ENCODE measurements at regions not wholly inside any gene's neighbourhood (a gene's known extent, or its start where the extent isn't known, plus 50 kb on each side); places are given as distances from the start of the nearest gene placed in this dataset.

GRCh38 chr9:75612754-75613153 lies 277.7 kb upstream of the PCSK5 start:
- Mint-ChIP-seq H3K4me1 (peaks cover 56% of the 10 kb centered on the region), H3K27ac (no peak overlapping the region), H3K4me3 (no peak overlapping the region), H3K9me3 (no peaks in the 10 kb centered on the region), H3K36me3 (ENCODE audit: low read depth) (no peaks in the 10 kb centered on the region), H3K27me3 (ENCODE audit: low read depth, poor library complexity) (no peaks in the 10 kb centered on the region)
- no peak for DNase-seq
- no peak for TF ChIP-seq CTCF (IDR thresholded peaks at IDR 0.05)

GRCh38 chr9:75615284-75615683 lies 275.2 kb upstream of the PCSK5 start:
- Mint-ChIP-seq H3K36me3 (ENCODE audit: low read depth) (peaks cover 4% of the 10 kb centered on the region), H3K9me3 (peaks cover 10% of the 10 kb centered on the region), H3K4me1 (peaks cover 57% of the 10 kb centered on the region), H3K4me3 (peak overlapping the region; percentile 5), H3K27me3 (ENCODE audit: low read depth, poor library complexity) (no peaks in the 10 kb centered on the region), H3K27ac (peak overlapping the region; percentile 7)
- DNase-seq, result no peak
- no peak for TF ChIP-seq CTCF (IDR thresholded peaks at IDR 0.05)

- peak overlapping the region; percentile 87 for H3K27ac Mint-ChIP-seq
- H3K9me3 Mint-ChIP-seq, result peaks cover 16% of the 10 kb centered on the region
- H3K4me3 Mint-ChIP-seq, result peak overlapping the region; percentile 12
- peaks cover 50% of the 10 kb centered on the region for H3K4me1 Mint-ChIP-seq
- no peak for TF ChIP-seq CTCF (IDR thresholded peaks at IDR 0.05)
- peaks cover 4% of the 10 kb centered on the region for H3K36me3 Mint-ChIP-seq (ENCODE audit: low read depth)
- DNase-seq, result no peak
- H3K27me3 Mint-ChIP-seq (ENCODE audit: low read depth, poor library complexity), result no peaks in the 10 kb centered on the region
Observed at GRCh38 chr9:75616052-75616451, 274.4 kb upstream of the PCSK5 start.

GRCh38 chr9:75616841-75617566 lies 273.5 kb upstream of the PCSK5 start:
- Mint-ChIP-seq H3K27me3 (ENCODE audit: low read depth, poor library complexity) (no peaks in the 10 kb centered on the region), H3K9me3 (peaks cover 26% of the 10 kb centered on the region), H3K36me3 (ENCODE audit: low read depth) (peaks cover 7% of the 10 kb centered on the region)

GRCh38 chr9:75623462-75623861 lies 267.0 kb upstream of the PCSK5 start:
- Mint-ChIP-seq H3K27me3 (ENCODE audit: low read depth, poor library complexity) (no peaks in the 10 kb centered on the region), H3K4me3 (no peak overlapping the region), H3K36me3 (ENCODE audit: low read depth) (peaks cover 26% of the 10 kb centered on the region), H3K4me1 (peaks cover 5% of the 10 kb centered on the region), H3K27ac (no peak overlapping the region), H3K9me3 (peaks cover 44% of the 10 kb centered on the region)
- DNase-seq, result no peak
- TF ChIP-seq CTCF (IDR thresholded peaks at IDR 0.05), result no peak

More at GRCh38 chr9:75616841-75617566, 273.5 kb upstream of the PCSK5 start:
- Mint-ChIP-seq H3K4me1 (peaks cover 43% of the 10 kb centered on the region), H3K4me3 (peak overlapping the region; percentile 29), H3K27ac (no peak overlapping the region)
- DNase-seq, result no peak
- TF ChIP-seq CTCF (IDR thresholded peaks at IDR 0.05), result no peak

GRCh38 chr9:75624998-75625397 lies 265.5 kb upstream of the PCSK5 start:
- Mint-ChIP-seq H3K36me3 (ENCODE audit: low read depth) (peaks cover 23% of the 10 kb centered on the region), H3K4me3 (no peak overlapping the region), H3K27ac (no peak overlapping the region), H3K27me3 (ENCODE audit: low read depth, poor library complexity) (no peaks in the 10 kb centered on the region), H3K9me3 (peaks cover 44% of the 10 kb centered on the region), H3K4me1 (peaks cover 5% of the 10 kb centered on the region)
- TF ChIP-seq CTCF (IDR thresholded peaks at IDR 0.05), result no peak
- DNase-seq, result no peak

Data from nephron progenitor cell (in vitro differentiated cells).